Hematopoietic multipotent progenitor cell treated with erythropoietin and hydrocortisone succinate and interleukin-3 and kit ligand, for 6 days (in vitro differentiated cells): ENCODE measurements at regions not wholly inside any gene's neighbourhood (a gene's known extent, or its start where the extent isn't known, plus 50 kb on each side); places are given as distances from the start of the nearest gene placed in this dataset.

Experiments used
- DNase-seq: peaks from one replicate; pipeline ENCODE4 v3.0.0-alpha.2; 2015

- no peak for DNase-seq
These were observed 75.9 kb upstream of the ADAMTSL1 start for GRCh38 chr9:18398038-18398437.

DNA sequence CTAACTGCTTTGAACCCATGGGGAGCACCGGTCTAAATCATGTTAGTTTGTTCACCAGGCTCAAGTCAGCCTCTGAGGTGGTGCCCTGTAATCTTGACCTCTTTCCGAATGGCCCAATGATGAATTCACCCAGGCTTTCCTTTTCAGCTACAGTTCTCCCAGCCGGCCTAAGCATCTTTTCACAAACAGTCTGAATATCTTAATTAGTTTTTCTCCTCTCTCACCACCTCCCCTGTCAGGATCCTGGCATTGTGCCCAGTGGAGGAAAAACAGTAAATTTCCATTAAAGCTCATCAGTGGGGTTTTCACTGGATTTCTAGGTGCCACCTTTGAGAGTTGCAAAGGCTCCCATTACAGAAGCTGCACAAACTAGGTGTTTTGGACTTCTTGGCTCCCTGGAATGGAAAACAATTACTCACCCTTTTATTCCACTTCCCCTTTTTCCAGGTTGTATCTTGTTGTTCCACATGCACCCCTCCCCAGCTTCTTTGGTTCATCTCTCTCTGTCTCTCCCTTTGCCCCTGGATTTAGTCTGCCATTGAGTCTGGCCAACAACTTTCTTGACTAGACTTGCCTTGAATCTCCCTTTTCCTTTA, 69.4 kb upstream of the ADAMTSL1 start:
- no peak for DNase-seq

- DNase-seq: no peak
These were observed 68.7 kb upstream of the ADAMTSL1 start for GRCh38 chr9:18405240-18405639.

GRCh38 chr9:18410983-18411382, 63.0 kb upstream of the ADAMTSL1 start:
- no peak for DNase-seq

DNA sequence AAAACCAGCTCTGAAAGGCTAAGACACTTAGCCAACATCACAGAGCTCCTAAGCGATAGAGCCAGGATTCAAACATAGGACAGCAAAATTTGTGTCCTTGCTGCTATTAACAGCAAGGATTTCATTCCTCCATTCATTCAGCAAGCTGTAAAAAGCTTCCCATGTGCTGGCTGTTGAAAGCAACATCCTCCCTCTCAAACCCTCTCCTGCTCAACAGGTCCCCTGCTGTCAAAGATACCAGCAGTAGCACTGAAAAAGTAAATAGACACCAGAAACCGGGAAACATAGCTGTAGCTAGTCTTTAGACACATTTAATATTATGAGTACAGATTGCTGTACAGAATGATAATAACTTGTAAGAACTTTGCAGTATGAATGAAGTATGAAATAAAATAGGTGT, 52.6 kb upstream of the ADAMTSL1 start:
- no peak for DNase-seq

GRCh38 chr9:18422296-18423036, 51.5 kb upstream of the ADAMTSL1 start:
- DNase-seq: no peak

GRCh38 chr9:18423791-18424531, 50.0 kb upstream of the ADAMTSL1 start:
- DNase-seq: no peak
